H1 (cell line): ENCODE measurements at regions not wholly inside any gene's neighbourhood (a gene's known extent, or its start where the extent isn't known, plus 50 kb on each side); places are given as distances from the start of the nearest gene placed in this dataset.

Source experiments
- CTCF ChIA-PET: fragments of 300-600 bp; sonication (Branson Sonifier 250); formaldehyde crosslinking; loops from one replicate; lab custom pipeline; 2021; ENCODE audit not compliant: partially characterized antibody; lab: Charles Lee
- POLR2A ChIA-PET: fragments of 300-600 bp; sonication (Branson Sonifier 250); formaldehyde crosslinking; loops from one replicate; lab custom pipeline; 2021; ENCODE audit warnings: inconsistent platforms; ENCODE audit not compliant: partially characterized antibody; lab: Charles Lee
- DNase-seq, 2 experiments: peaks; one replicate each; pipeline versions ENCODE4 v3.0.0 to v3.0.0-alpha.2; 2010 to 2022; ENCODE audit warnings: low spot score in 2 of 2, low read depth in 1 of 2, mixed read lengths in 1 of 2
- FAIRE-seq: peaks from 2 replicates; lab custom pipeline; 2011; peaks lifted over from hg19 to GRCh38; lab: Jason Lieb, UNC
- H2AFZ ChIP-seq: 2 replicates; pipeline ENCODE4 v1.8.1; 2012; ENCODE audit warnings: low read length, inconsistent platforms
- H2AK5ac ChIP-seq: 2 replicates; pipeline ENCODE4 v1.6.1; 2013; ENCODE audit warnings: low read depth, low read length
- H2BK120ac ChIP-seq: replicated peaks from 2 replicates; pipeline ENCODE3; 2013; ENCODE audit warnings: low read depth, low read length, inconsistent platforms
- H2BK12ac ChIP-seq: 2 replicates; pipeline ENCODE4 v1.6.1; 2013; ENCODE audit warnings: low read depth, low read length
- H2BK15ac ChIP-seq: 2 replicates; pipeline ENCODE4 v1.6.1; 2013; ENCODE audit warnings: low read length
- H2BK20ac ChIP-seq: 2 replicates; pipeline ENCODE4 v1.6.1; 2013; ENCODE audit warnings: low read length
- H2BK5ac ChIP-seq: 2 replicates; pipeline ENCODE4 v1.6.1; 2013; ENCODE audit warnings: low read depth, low read length
- H3K14ac ChIP-seq: 2 replicates; pipeline ENCODE4 v1.6.1; 2013; ENCODE audit warnings: inconsistent platforms; ENCODE audit not compliant: insufficient read length
- H3K18ac ChIP-seq: 2 replicates; pipeline ENCODE4 v1.6.1; 2013; ENCODE audit warnings: low read length; ENCODE audit errors: extremely low read depth
- H3K23ac ChIP-seq: 2 replicates; pipeline ENCODE4 v1.6.1; 2013; ENCODE audit warnings: inconsistent platforms; ENCODE audit not compliant: insufficient read length
- H3K23me2 ChIP-seq: 2 replicates; pipeline ENCODE4 v1.6.1; 2013; ENCODE audit warnings: low read depth, low read length
- H3K27ac ChIP-seq: 2 replicates; pipeline ENCODE4 v1.6.1; 2011; ENCODE audit warnings: low read depth, low read length, inconsistent platforms
- H3K27me3 ChIP-seq, 4 experiments: replicated peaks in 1 of 4; 1 replicate in 1 of 4; 2 replicates in 3 of 4; pipeline versions ENCODE4 v1.6.1 to v1.8.1; 2011 to 2013; ENCODE audit warnings: low read length in 3 of 4, mild to moderate bottlenecking in 3 of 4, inconsistent platforms in 2 of 4, mixed read lengths in 2 of 4, moderate library complexity in 1 of 4; ENCODE audit not compliant: control insufficient read depth in 3 of 4, insufficient read depth in 3 of 4; ENCODE audit errors: extremely low read depth in 1 of 4
- H3K36me3 ChIP-seq, 4 experiments: 2 replicates each; pipeline versions ENCODE4 v1.6.1 to v1.8.1; 2011 to 2013; ENCODE audit warnings: mild to moderate bottlenecking in 4 of 4, low read length in 3 of 4, moderate library complexity in 2 of 4, control low read depth in 1 of 4, inconsistent platforms in 1 of 4; ENCODE audit not compliant: insufficient read depth in 4 of 4, control insufficient read depth in 2 of 4
- H3K4ac ChIP-seq: replicated peaks from 2 replicates; pipeline ENCODE3; 2013; ENCODE audit warnings: low read length, low read depth, mixed read lengths, inconsistent platforms; ENCODE audit not compliant: insufficient read length
- H3K4me1 ChIP-seq, 4 experiments: replicated peaks in 1 of 4; 1 replicate in 1 of 4; 2 replicates in 3 of 4; pipeline versions ENCODE4 v1.6.1 to v1.8.1; 2011 to 2013; ENCODE audit warnings: low read length in 3 of 4, inconsistent platforms in 2 of 4, mixed read lengths in 1 of 4; ENCODE audit not compliant: insufficient read depth in 4 of 4, control insufficient read depth in 3 of 4
- H3K4me2 ChIP-seq, 2 experiments: 2 replicates each; pipeline versions ENCODE4 v1.6.1 to v1.8.1; 2011 to 2013; ENCODE audit warnings: low read depth in 2 of 2, low read length in 2 of 2, control low read depth in 1 of 2, inconsistent platforms in 1 of 2, mild to moderate bottlenecking in 1 of 2; ENCODE audit not compliant: insufficient read depth in 1 of 2
- H3K4me3 ChIP-seq, 4 experiments: fragments of 200-600, 300-600 bp in 1 of 4; sonication (generic), shearing (Covaris generic), sonication (Bioruptor Twin) in 1 of 4; 2 replicates each; pipeline versions ENCODE4 v1.5.1 to v1.8.1; 2011 to 2016; ENCODE audit warnings: low read length in 4 of 4, low read depth in 3 of 4, control low read depth in 2 of 4, inconsistent platforms in 2 of 4, mild to moderate bottlenecking in 2 of 4, mixed read lengths in 1 of 4, moderate library complexity in 1 of 4; ENCODE audit not compliant: insufficient read depth in 2 of 4; ENCODE audit errors: extremely low read depth in 1 of 4
- H3K56ac ChIP-seq: replicated peaks from 2 replicates; pipeline ENCODE3; 2013; ENCODE audit warnings: low read depth, mild to moderate bottlenecking, mixed read lengths, low read length, inconsistent platforms; ENCODE audit not compliant: insufficient read length
- H3K79me1 ChIP-seq: 2 replicates; pipeline ENCODE4 v1.6.1; 2013; ENCODE audit warnings: low read depth, low read length, control low read depth
- H3K79me2 ChIP-seq, 2 experiments: 2 replicates each; pipeline versions ENCODE4 v1.6.1 to v1.8.1; 2012 to 2013; ENCODE audit warnings: low read length in 2 of 2, mild to moderate bottlenecking in 2 of 2, inconsistent platforms in 1 of 2; ENCODE audit not compliant: insufficient read depth in 2 of 2, control insufficient read depth in 1 of 2
- H3K9ac ChIP-seq, 4 experiments: replicated peaks in 1 of 4; 1 replicate in 1 of 4; 2 replicates in 3 of 4; pipeline versions ENCODE4 v1.6.1 to v1.8.1; 2011 to 2013; ENCODE audit warnings: low read depth in 3 of 4, low read length in 3 of 4, control low read depth in 2 of 4, mild to moderate bottlenecking in 2 of 4, moderate library complexity in 2 of 4, inconsistent platforms in 1 of 4; ENCODE audit errors: extremely low read depth in 1 of 4
- H3K9me3 ChIP-seq, 2 experiments: 2 replicates each; pipeline versions ENCODE4 v1.6.1 to v1.8.1; 2012 to 2013; ENCODE audit warnings: mild to moderate bottlenecking in 2 of 2, moderate library complexity in 2 of 2, control low read depth in 1 of 2, inconsistent platforms in 1 of 2, low read depth in 1 of 2, low read length in 1 of 2, mixed read lengths in 1 of 2; ENCODE audit not compliant: insufficient read depth in 2 of 2
- H4K20me1 ChIP-seq, 2 experiments: replicated peaks in 1 of 2; 2 replicates each; pipeline versions ENCODE3 to v1.8.1; 2011 to 2013; ENCODE audit warnings: inconsistent platforms in 2 of 2, low read length in 2 of 2, mild to moderate bottlenecking in 1 of 2; ENCODE audit not compliant: insufficient read depth in 2 of 2, control insufficient read depth in 1 of 2
- H4K5ac ChIP-seq: 2 replicates; pipeline ENCODE4 v1.6.1; 2013; ENCODE audit warnings: low read length, low read depth, mixed read lengths, inconsistent platforms; ENCODE audit not compliant: insufficient read length
- H4K8ac ChIP-seq: 2 replicates; pipeline ENCODE4 v1.8.0; 2013; ENCODE audit warnings: mild to moderate bottlenecking, moderate library complexity, low read length, inconsistent platforms; ENCODE audit not compliant: insufficient read depth; ENCODE audit errors: extremely low read depth
- H4K91ac ChIP-seq: replicated peaks from 2 replicates; pipeline ENCODE3; 2013; ENCODE audit warnings: low read length, mixed read lengths, inconsistent platforms; ENCODE audit not compliant: insufficient read length
- FOSL1 ChIP-seq: IDR thresholded peaks from 2 replicates; pipeline ENCODE4 v1.6.1; 2011; ENCODE audit warnings: mild to moderate bottlenecking, low read depth, low read length, moderate library complexity; ENCODE audit not compliant: insufficient read depth
- HDAC2 ChIP-seq, 2 experiments: fragments of 300-600 bp in 1 of 2; sonication (generic) in 1 of 2; IDR thresholded peaks; 2 replicates each; pipeline ENCODE4 v1.6.1; 2011 to 2012; ENCODE audit warnings: low read depth in 2 of 2, low read length in 2 of 2, mild to moderate bottlenecking in 2 of 2, moderate library complexity in 2 of 2, borderline replicate concordance in 1 of 2, inconsistent platforms in 1 of 2
- JUND ChIP-seq: IDR thresholded peaks from 2 replicates; pipeline ENCODE4 v1.6.1; 2011; ENCODE audit warnings: mild to moderate bottlenecking, improper control_type of control experiment, low read length
- MAFK ChIP-seq: IDR thresholded peaks from 2 replicates; pipeline ENCODE4 v1.6.1; 2012; ENCODE audit warnings: low read depth, mild to moderate bottlenecking, improper control_type of control experiment, low read length
- PHF8 ChIP-seq: fragments of 200-600 bp; sonication (generic); conservative IDR thresholded peaks from 2 replicates; pipeline ENCODE4 v1.7.1; 2012; ENCODE audit warnings: low read depth, mild to moderate bottlenecking, inconsistent platforms, low read length, moderate library complexity
- POLR2AphosphoS5 ChIP-seq: IDR thresholded peaks from 2 replicates; pipeline ENCODE4 v1.6.1; 2011; ENCODE audit warnings: low read depth, low read length
- SAP30 ChIP-seq: fragments of 300-600 bp; sonication (generic); IDR thresholded peaks from 2 replicates; pipeline ENCODE4 v1.7.1; 2012; ENCODE audit warnings: low read length, moderate library complexity, mild to moderate bottlenecking, inconsistent platforms; ENCODE audit not compliant: insufficient read depth, insufficient replicate concordance
- SP4 ChIP-seq: IDR thresholded peaks from 2 replicates; pipeline ENCODE4 v1.6.1; 2012; ENCODE audit warnings: low read length, inconsistent platforms
- SRF ChIP-seq: IDR thresholded peaks from 2 replicates; pipeline ENCODE4 v1.6.1; 2011; ENCODE audit warnings: mild to moderate bottlenecking, low read depth, low read length, moderate library complexity
- ZNF274 ChIP-seq: IDR thresholded peaks from 2 replicates; pipeline ENCODE4 v1.7.0; 2012; ENCODE audit warnings: low read length, borderline replicate concordance; ENCODE audit errors: extremely low read depth
- WGBS, 2 experiments: shearing (Covaris generic) in 1 of 2; methylation state at CpG; one replicate each; pipeline versions ENCODE4 v1.1.6 to v1.1.7; 2013 to 2015; ENCODE audit warnings: low lambda C conversion rate in 2 of 2, mixed read lengths in 2 of 2, inconsistent platforms in 1 of 2, low coverage in 1 of 2, missing lambda C conversion rate in 1 of 2; ENCODE audit not compliant: insufficient replicate concordance in 2 of 2, insufficient coverage in 1 of 2, insufficient read length in 1 of 2; ENCODE audit errors: extremely low coverage in 1 of 2, missing lambda C conversion rate in 1 of 2; 5-methylcytosine and 5-hydroxymethylcytosine counted together
- TF ChIP-seq, protein P1 (sequence below), 3 experiments: IDR thresholded peaks; 1 replicate in 2 of 3; 2 replicates in 1 of 3; pipeline versions ENCODE4 v1.5.1 to v1.6.1; 2011; ENCODE audit warnings: low read length in 3 of 3, mild to moderate bottlenecking in 3 of 3, inconsistent platforms in 2 of 3, low read depth in 1 of 3, moderate library complexity in 1 of 3; ENCODE audit not compliant: insufficient read depth in 1 of 3; ENCODE audit errors: control extremely low read depth in 1 of 3

GRCh38 chr2:123364243-123364896, 660.7 kb upstream of the CNTNAP5 start:
- ChIA-PET CTCF (no interaction called here), POLR2A (no interaction called here)
- Histone ChIP-seq H3K4me1 (no peaks in the 10 kb centered on the region), H2BK12ac (no peak overlapping the region), H2BK5ac (no peak overlapping the region), H2BK15ac (no peak overlapping the region), H3K4me3 (no peak overlapping the region), H2BK120ac (no peak overlapping the region), H2AFZ (no peak overlapping the region), H2BK20ac (no peak overlapping the region), H3K9ac (no peak overlapping the region), H3K27me3 (no peaks in the 10 kb centered on the region), H4K5ac (no peak overlapping the region), H3K79me1 (no peaks in the 10 kb centered on the region), H4K8ac (no peak overlapping the region), H4K91ac (no peak overlapping the region), H3K79me2 (no peaks in the 10 kb centered on the region), H3K4me2 (no peak overlapping the region), H3K4ac (no peak overlapping the region), H3K18ac (no peak overlapping the region), H3K23ac (no peak overlapping the region), H3K23me2 (no peaks in the 10 kb centered on the region), H3K27ac (no peak overlapping the region), H2AK5ac (no peak overlapping the region), H4K20me1 (no peaks in the 10 kb centered on the region), H3K36me3 (no peaks in the 10 kb centered on the region), H3K14ac (no peak overlapping the region), H3K9me3 (no peaks in the 10 kb centered on the region), H3K56ac (no peak overlapping the region)
- FAIRE-seq (no peak), DNase-seq (no peak)
- 87% methylated on average over 3 of the region's 3 CpGs; no CpG with 5 or more reads in 1 of the 2 experiments for WGBS, 2 experiments
- no peak for TF ChIP-seq ZNF274
- TF ChIP-seq SRF, result no peak
- no peak for TF ChIP-seq MAFK
- TF ChIP-seq PHF8, result no peak
- TF ChIP-seq SAP30, result no peak
- TF ChIP-seq HDAC2 (IDR thresholded peaks at IDR 0.05; ENCODE audit: borderline replicate concordance in 1 of 2, low read depth in 2 of 2, low read length in 2 of 2), result no peak
- no peak for TF ChIP-seq SP4
- TF ChIP-seq, protein P1, sequence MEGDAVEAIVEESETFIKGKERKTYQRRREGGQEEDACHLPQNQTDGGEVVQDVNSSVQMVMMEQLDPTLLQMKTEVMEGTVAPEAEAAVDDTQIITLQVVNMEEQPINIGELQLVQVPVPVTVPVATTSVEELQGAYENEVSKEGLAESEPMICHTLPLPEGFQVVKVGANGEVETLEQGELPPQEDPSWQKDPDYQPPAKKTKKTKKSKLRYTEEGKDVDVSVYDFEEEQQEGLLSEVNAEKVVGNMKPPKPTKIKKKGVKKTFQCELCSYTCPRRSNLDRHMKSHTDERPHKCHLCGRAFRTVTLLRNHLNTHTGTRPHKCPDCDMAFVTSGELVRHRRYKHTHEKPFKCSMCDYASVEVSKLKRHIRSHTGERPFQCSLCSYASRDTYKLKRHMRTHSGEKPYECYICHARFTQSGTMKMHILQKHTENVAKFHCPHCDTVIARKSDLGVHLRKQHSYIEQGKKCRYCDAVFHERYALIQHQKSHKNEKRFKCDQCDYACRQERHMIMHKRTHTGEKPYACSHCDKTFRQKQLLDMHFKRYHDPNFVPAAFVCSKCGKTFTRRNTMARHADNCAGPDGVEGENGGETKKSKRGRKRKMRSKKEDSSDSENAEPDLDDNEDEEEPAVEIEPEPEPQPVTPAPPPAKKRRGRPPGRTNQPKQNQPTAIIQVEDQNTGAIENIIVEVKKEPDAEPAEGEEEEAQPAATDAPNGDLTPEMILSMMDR (IDR thresholded peaks at IDR 0.05; ENCODE audit: control extremely low read depth in 1 of 3, insufficient read depth in 1 of 3, low read depth in 1 of 3, low read length in 3 of 3), result no peak
- TF ChIP-seq FOSL1, result no peak
- TF ChIP-seq POLR2AphosphoS5, result no peak
- TF ChIP-seq JUND, result no peak
